ENCODE measurements at regions not wholly inside any gene's neighbourhood (a gene's known extent, or its start where the extent isn't known, plus 50 kb on each side); places are given as distances from the start of the nearest gene placed in this dataset.

GRCh38 chr1:244782056-244782455 is 53.4 kb upstream of the COX20 start:
- H3F3A ChIP-seq (ENCODE audit: low read depth): no peaks in the 10 kb centered on the region
- no peak for DNase-seq (ENCODE audit: low spot score)
- H3K4me3 Mint-ChIP-seq: no peak overlapping the region
- no peaks in the 10 kb centered on the region for H4K20me1 ChIP-seq (ENCODE audit: low read depth)
- TF ChIP-seq CTCF (IDR thresholded peaks at IDR 0.05): no peak
- TF ChIP-seq EZH2phosphoT487 (IDR thresholded peaks at IDR 0.05): no peak
- no peak for TF ChIP-seq EZH2 (IDR thresholded peaks at IDR 0.05)
- H3K27me3 Mint-ChIP-seq (ENCODE audit: insufficient read depth, low read depth): peaks cover 13% of the 10 kb centered on the region
- H3K4me2 ChIP-seq: no peak overlapping the region
- no peaks in the 10 kb centered on the region for H3K27me3 ChIP-seq
- H3K9me3 ChIP-seq (ENCODE audit: low read depth): no peaks in the 10 kb centered on the region
- H3K36me3 ChIP-seq: no peaks in the 10 kb centered on the region
- H3K9ac ChIP-seq: no peak overlapping the region
- no peak overlapping the region for H3K27ac ChIP-seq
- H3K4me1 ChIP-seq: no peaks in the 10 kb centered on the region
- H3K9me3 Mint-ChIP-seq: no peaks in the 10 kb centered on the region
- no peaks in the 10 kb centered on the region for H3K79me2 ChIP-seq (ENCODE audit: low read depth)
- no peak overlapping the region for H3K4me3 ChIP-seq
- H3K36me3 Mint-ChIP-seq: no peaks in the 10 kb centered on the region
- no peaks in the 10 kb centered on the region for H3K4me1 Mint-ChIP-seq
- peak overlapping the region; percentile 68 for H2AFZ ChIP-seq (replicated peaks)
- no peak overlapping the region for H3K27ac Mint-ChIP-seq

- Histone ChIP-seq H2AFZ (replicated peaks) (no peak overlapping the region), H3F3A (ENCODE audit: low read depth) (no peaks in the 10 kb centered on the region)
- H3K9me3 Mint-ChIP-seq: no peaks in the 10 kb centered on the region
These were observed 52.3 kb upstream of the COX20 start for GRCh38 chr1:244783138-244783537.

More at GRCh38 chr1:244783138-244783537, 52.3 kb upstream of the COX20 start:
- Mint-ChIP-seq H3K36me3 (no peaks in the 10 kb centered on the region), H3K27me3 (ENCODE audit: insufficient read depth, low read depth) (peaks cover 13% of the 10 kb centered on the region), H3K4me1 (no peaks in the 10 kb centered on the region), H3K27ac (no peak overlapping the region), H3K4me3 (no peak overlapping the region)
- H4K20me1 ChIP-seq (ENCODE audit: low read depth): no peaks in the 10 kb centered on the region
- H3K9me3 ChIP-seq (ENCODE audit: low read depth): no peaks in the 10 kb centered on the region
- H3K27ac ChIP-seq: no peak overlapping the region
- no peak for DNase-seq (ENCODE audit: low spot score)
- no peak overlapping the region for H3K4me3 ChIP-seq
- H3K4me1 ChIP-seq: no peaks in the 10 kb centered on the region
- H3K79me2 ChIP-seq (ENCODE audit: low read depth): no peaks in the 10 kb centered on the region
- no peak overlapping the region for H3K4me2 ChIP-seq
- TF ChIP-seq EZH2phosphoT487 (IDR thresholded peaks at IDR 0.05) (no peak), CTCF (IDR thresholded peaks at IDR 0.05) (no peak), EZH2 (IDR thresholded peaks at IDR 0.05) (no peak)
- H3K9ac ChIP-seq: no peak overlapping the region
- H3K36me3 ChIP-seq: no peaks in the 10 kb centered on the region
- H3K27me3 ChIP-seq: no peaks in the 10 kb centered on the region
